Embryonic facial prominence (tissue), 1 donor: ENCODE measurements at regions not wholly inside any gene's neighbourhood (a gene's known extent, or its start where the extent isn't known, plus 50 kb on each side); places are given as distances from the start of the nearest gene placed in this dataset.

Experiments used
- DNase-seq: peaks from one replicate; pipeline ENCODE4 v3.0.0-alpha.2; 2016; ENCODE audit errors: extremely low spot score

- no peak for DNase-seq
These were observed 951.7 kb upstream of the LCORL start for GRCh38 chr4:18973296-18973695.

- no peak for DNase-seq
These were observed 940.3 kb upstream of the LCORL start for GRCh38 chr4:18961879-18962278.

GRCh38 chr4:18961266-18961665 lies 939.7 kb upstream of the LCORL start:
- DNase-seq = peak; percentile 30

GRCh38 chr4:18957716-18958115 lies 936.2 kb upstream of the LCORL start:
- no peak for DNase-seq

- no peak for DNase-seq
These were observed 933.0 kb upstream of the LCORL start for GRCh38 chr4:18954538-18954937.

GRCh38 chr4:18953613-18954012 lies 932.1 kb upstream of the LCORL start:
- no peak for DNase-seq

GRCh38 chr4:18945464-18945863 lies 923.9 kb upstream of the LCORL start:
- no peak for DNase-seq

GRCh38 chr4:18942874-18943273 lies 921.3 kb upstream of the LCORL start:
- no peak for DNase-seq

- DNase-seq = no peak
These were observed 917.0 kb upstream of the LCORL start for GRCh38 chr4:18938343-18939099.

- no peak for DNase-seq
These were observed 916.2 kb upstream of the LCORL start for GRCh38 chr4:18937746-18938145.

- no peak for DNase-seq
These were observed 915.5 kb upstream of the LCORL start for GRCh38 chr4:18937080-18937479.

GRCh38 chr4:18935659-18936345 lies 914.2 kb upstream of the LCORL start:
- no peak for DNase-seq

GRCh38 chr4:18934197-18934596 lies 912.6 kb upstream of the LCORL start:
- DNase-seq = no peak

- no peak for DNase-seq
These were observed 911.3 kb upstream of the LCORL start for GRCh38 chr4:18932730-18933339.

GRCh38 chr4:18931643-18932377 lies 910.3 kb upstream of the LCORL start:
- DNase-seq = no peak

- DNase-seq = no peak
These were observed 908.9 kb upstream of the LCORL start for GRCh38 chr4:18930487-18930886.

GRCh38 chr4:18923496-18924161 lies 902.1 kb upstream of the LCORL start:
- no peak for DNase-seq

GRCh38 chr4:18917689-18918088 lies 896.1 kb upstream of the LCORL start:
- DNase-seq = no peak

GRCh38 chr4:18914182-18914581 lies 892.6 kb upstream of the LCORL start:
- DNase-seq = no peak

GRCh38 chr4:18894928-18895327 lies 873.4 kb upstream of the LCORL start:
- DNase-seq = no peak

GRCh38 chr4:18882468-18882867 lies 860.9 kb upstream of the LCORL start:
- no peak for DNase-seq

- no peak for DNase-seq
These were observed 860.0 kb upstream of the LCORL start for GRCh38 chr4:18881556-18881955.
